ENCODE measurements at regions not wholly inside any gene's neighbourhood (a gene's known extent, or its start where the extent isn't known, plus 50 kb on each side); places are given as distances from the start of the nearest gene placed in this dataset.

DNA sequence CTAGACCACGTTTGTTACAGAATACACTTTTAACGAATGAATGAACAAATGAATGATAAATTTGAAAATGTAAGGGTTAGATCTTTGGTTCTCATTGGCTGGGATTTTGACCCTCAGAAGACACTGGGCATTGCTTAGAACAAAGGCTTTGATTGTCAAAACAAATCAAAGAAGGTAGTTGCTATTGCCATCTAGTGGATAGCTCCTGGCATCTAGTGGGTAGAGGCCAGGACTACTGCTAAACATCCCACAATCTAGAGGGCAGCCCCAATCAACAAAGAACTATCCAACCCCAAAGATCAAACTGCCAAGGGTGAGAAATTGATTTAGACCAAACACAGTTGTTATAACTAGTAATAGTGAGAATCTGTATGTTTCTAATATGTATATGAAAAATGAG is 552.3 kb downstream of the KCNJ3 start:
- TF ChIP-seq POLR2A (IDR thresholded peaks at IDR 0.05) (no peak), CTCF (IDR thresholded peaks at IDR 0.05) (no peak)
